Panc1 (cell line): ENCODE measurements at regions not wholly inside any gene's neighbourhood (a gene's known extent, or its start where the extent isn't known, plus 50 kb on each side); places are given as distances from the start of the nearest gene placed in this dataset.

ENCODE experiments used
- ATAC-seq: fragments of 200-7000 bp; cut with Tn5 transposase; 2 replicates; pipeline ENCODE4 v1.9.1; 2020; ENCODE audit warnings: mild to moderate bottlenecking, moderate library complexity
- BruUV-seq: library from RNA; stranded (reverse); fragments of 400-500 nt; replicated peaks from 2 replicates; lab custom pipeline; 2021; lab: Mats Ljungman, UMichigan
- CTCF ChIA-PET: fragments of 300-600 bp; sonication (Branson Sonifier 250); formaldehyde crosslinking; loops from one replicate; lab custom pipeline; 2022; ENCODE audit warnings: antibody characterized with exemption; lab: Charles Lee
- POLR2A ChIA-PET: fragments of 300-600 bp; sonication (Branson Sonifier 250); formaldehyde crosslinking; loops from one replicate; lab custom pipeline; 2022; ENCODE audit warnings: antibody characterized with exemption; lab: Charles Lee
- DNase-seq: peaks from one replicate; pipeline ENCODE4 v3.0.0-alpha.2; 2010; ENCODE audit warnings: low read depth, low spot score
- H3K27ac ChIP-seq: 2 replicates; pipeline ENCODE4 v1.5.1; 2011; ENCODE audit warnings: mild to moderate bottlenecking, low read length, inconsistent platforms
- H3K27me3 ChIP-seq: fragments of 200-500 bp; sonication (Bioruptor generic); 2 replicates; pipeline ENCODE4 v1.6.0; 2014; ENCODE audit warnings: low read length, inconsistent platforms; ENCODE audit not compliant: control insufficient read depth, insufficient read depth
- H3K36me3 ChIP-seq: fragments of 200-500 bp; sonication (Bioruptor generic); 2 replicates; pipeline ENCODE4 v1.5.1; 2014; ENCODE audit warnings: inconsistent platforms, mild to moderate bottlenecking, low read length, moderate library complexity; ENCODE audit not compliant: control insufficient read depth, insufficient read depth
- H3K4me1 ChIP-seq: 2 replicates; pipeline ENCODE4 v1.5.1; 2011; ENCODE audit warnings: inconsistent platforms, mild to moderate bottlenecking, low read length, moderate library complexity; ENCODE audit not compliant: control insufficient read depth, insufficient read depth
- H3K4me3 ChIP-seq, 2 experiments: 2 replicates each; pipeline ENCODE4 v1.5.1; 2011 to 2012; ENCODE audit warnings: low read depth in 2 of 2, low read length in 2 of 2, mild to moderate bottlenecking in 2 of 2, inconsistent platforms in 1 of 2, moderate library complexity in 1 of 2
- H3K9me3 ChIP-seq: fragments of 200-500 bp; sonication (Bioruptor generic); 2 replicates; pipeline ENCODE4 v1.5.1; 2014; ENCODE audit warnings: low read depth, mild to moderate bottlenecking, inconsistent platforms, low read length, moderate library complexity; ENCODE audit not compliant: control insufficient read depth, insufficient read depth
- POLR2AphosphoS5 ChIP-seq: IDR thresholded peaks from 2 replicates; pipeline ENCODE4 v1.6.1; 2012; ENCODE audit warnings: mild to moderate bottlenecking, low read depth, low read length, moderate library complexity
- SIN3A ChIP-seq: IDR thresholded peaks from 2 replicates; pipeline ENCODE4 v1.6.1; 2012; ENCODE audit warnings: low read depth, mild to moderate bottlenecking, low read length, moderate library complexity, borderline replicate concordance; ENCODE audit not compliant: insufficient read depth
- TCF7L2 ChIP-seq: IDR thresholded peaks from 2 replicates; pipeline ENCODE4 v1.6.1; 2011; ENCODE audit warnings: mild to moderate bottlenecking, low read depth, low read length, inconsistent platforms
- in situ Hi-C: cut with HindIII; loops from 2 replicates; pipeline ENCODE4 v1.10.0; 2016; ENCODE audit warnings: low sequenced_read_pairs, low pct_unique_long_range_greater_than_20kb
- intact Hi-C: fragments of 100-400 bp; cut with micrococcal nuclease; formaldehyde crosslinking; loops from one replicate; pipeline ENCODE4 v1.10.0; 2022; ENCODE audit not compliant: unreplicated experiment
- TF ChIP-seq, protein P1 (sequence below): fragments of 450-650 bp; IDR thresholded peaks from 2 replicates; pipeline ENCODE4 v1.5.1; 2017; ENCODE audit warnings: mild to moderate bottlenecking
- TF ChIP-seq, protein P2 (sequence below), 2 experiments: IDR thresholded peaks; 2 replicates each; pipeline ENCODE4 v1.6.1; 2011 to 2012; ENCODE audit warnings: low read depth in 2 of 2, control low read depth in 1 of 2, low read length in 1 of 2, mild to moderate bottlenecking in 1 of 2, moderate library complexity in 1 of 2; ENCODE audit not compliant: insufficient read depth in 1 of 2

DNA sequence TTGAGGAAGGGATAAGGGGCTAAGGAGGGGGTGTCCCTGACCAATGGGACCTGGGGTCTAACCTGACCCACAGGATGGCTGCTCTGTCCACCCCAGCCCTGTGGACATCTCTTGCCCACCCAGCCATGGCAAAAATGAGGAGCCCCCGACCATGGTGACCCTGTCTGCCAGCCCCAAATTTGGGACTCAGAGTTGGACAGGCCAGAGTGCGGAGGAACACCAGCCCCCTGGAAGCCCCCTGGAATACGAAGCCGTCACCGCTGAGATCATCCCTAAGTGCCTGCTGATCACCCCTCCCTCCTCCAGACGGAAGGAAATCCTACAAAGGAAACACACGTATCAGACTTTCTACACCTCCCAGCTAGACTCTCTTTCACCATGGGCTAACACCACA, 119.3 kb downstream of the SIK1 start:
- BruUV-seq: no TSS peak
- no peak for TF ChIP-seq POLR2AphosphoS5
- TF ChIP-seq, protein P1, sequence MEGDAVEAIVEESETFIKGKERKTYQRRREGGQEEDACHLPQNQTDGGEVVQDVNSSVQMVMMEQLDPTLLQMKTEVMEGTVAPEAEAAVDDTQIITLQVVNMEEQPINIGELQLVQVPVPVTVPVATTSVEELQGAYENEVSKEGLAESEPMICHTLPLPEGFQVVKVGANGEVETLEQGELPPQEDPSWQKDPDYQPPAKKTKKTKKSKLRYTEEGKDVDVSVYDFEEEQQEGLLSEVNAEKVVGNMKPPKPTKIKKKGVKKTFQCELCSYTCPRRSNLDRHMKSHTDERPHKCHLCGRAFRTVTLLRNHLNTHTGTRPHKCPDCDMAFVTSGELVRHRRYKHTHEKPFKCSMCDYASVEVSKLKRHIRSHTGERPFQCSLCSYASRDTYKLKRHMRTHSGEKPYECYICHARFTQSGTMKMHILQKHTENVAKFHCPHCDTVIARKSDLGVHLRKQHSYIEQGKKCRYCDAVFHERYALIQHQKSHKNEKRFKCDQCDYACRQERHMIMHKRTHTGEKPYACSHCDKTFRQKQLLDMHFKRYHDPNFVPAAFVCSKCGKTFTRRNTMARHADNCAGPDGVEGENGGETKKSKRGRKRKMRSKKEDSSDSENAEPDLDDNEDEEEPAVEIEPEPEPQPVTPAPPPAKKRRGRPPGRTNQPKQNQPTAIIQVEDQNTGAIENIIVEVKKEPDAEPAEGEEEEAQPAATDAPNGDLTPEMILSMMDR: no peak
- TF ChIP-seq, protein P2, sequence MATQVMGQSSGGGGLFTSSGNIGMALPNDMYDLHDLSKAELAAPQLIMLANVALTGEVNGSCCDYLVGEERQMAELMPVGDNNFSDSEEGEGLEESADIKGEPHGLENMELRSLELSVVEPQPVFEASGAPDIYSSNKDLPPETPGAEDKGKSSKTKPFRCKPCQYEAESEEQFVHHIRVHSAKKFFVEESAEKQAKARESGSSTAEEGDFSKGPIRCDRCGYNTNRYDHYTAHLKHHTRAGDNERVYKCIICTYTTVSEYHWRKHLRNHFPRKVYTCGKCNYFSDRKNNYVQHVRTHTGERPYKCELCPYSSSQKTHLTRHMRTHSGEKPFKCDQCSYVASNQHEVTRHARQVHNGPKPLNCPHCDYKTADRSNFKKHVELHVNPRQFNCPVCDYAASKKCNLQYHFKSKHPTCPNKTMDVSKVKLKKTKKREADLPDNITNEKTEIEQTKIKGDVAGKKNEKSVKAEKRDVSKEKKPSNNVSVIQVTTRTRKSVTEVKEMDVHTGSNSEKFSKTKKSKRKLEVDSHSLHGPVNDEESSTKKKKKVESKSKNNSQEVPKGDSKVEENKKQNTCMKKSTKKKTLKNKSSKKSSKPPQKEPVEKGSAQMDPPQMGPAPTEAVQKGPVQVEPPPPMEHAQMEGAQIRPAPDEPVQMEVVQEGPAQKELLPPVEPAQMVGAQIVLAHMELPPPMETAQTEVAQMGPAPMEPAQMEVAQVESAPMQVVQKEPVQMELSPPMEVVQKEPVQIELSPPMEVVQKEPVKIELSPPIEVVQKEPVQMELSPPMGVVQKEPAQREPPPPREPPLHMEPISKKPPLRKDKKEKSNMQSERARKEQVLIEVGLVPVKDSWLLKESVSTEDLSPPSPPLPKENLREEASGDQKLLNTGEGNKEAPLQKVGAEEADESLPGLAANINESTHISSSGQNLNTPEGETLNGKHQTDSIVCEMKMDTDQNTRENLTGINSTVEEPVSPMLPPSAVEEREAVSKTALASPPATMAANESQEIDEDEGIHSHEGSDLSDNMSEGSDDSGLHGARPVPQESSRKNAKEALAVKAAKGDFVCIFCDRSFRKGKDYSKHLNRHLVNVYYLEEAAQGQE (IDR thresholded peaks at IDR 0.05; ENCODE audit: insufficient read depth in 1 of 2, low read depth in 2 of 2, low read length in 1 of 2): no peak
- TF ChIP-seq TCF7L2: no peak
- TF ChIP-seq SIN3A: no peak
- intact Hi-C loops: no loop called here
- Histone ChIP-seq H3K4me1 (0 out of 2 replicates have a peak, but pooled peaks cover 2% of the 10 kb centered on the region), H3K27me3 (no peaks in the 10 kb centered on the region), H3K4me3 (no peak overlapping the region), H3K36me3 (no peaks in the 10 kb centered on the region), H3K9me3 (no peaks in the 10 kb centered on the region), H3K27ac (no peak overlapping the region)
- ChIA-PET CTCF (no interaction called here), POLR2A (no interaction called here)
- no peak for DNase-seq
- ATAC-seq: no peak
- in situ Hi-C loops: no loop called here

DNA sequence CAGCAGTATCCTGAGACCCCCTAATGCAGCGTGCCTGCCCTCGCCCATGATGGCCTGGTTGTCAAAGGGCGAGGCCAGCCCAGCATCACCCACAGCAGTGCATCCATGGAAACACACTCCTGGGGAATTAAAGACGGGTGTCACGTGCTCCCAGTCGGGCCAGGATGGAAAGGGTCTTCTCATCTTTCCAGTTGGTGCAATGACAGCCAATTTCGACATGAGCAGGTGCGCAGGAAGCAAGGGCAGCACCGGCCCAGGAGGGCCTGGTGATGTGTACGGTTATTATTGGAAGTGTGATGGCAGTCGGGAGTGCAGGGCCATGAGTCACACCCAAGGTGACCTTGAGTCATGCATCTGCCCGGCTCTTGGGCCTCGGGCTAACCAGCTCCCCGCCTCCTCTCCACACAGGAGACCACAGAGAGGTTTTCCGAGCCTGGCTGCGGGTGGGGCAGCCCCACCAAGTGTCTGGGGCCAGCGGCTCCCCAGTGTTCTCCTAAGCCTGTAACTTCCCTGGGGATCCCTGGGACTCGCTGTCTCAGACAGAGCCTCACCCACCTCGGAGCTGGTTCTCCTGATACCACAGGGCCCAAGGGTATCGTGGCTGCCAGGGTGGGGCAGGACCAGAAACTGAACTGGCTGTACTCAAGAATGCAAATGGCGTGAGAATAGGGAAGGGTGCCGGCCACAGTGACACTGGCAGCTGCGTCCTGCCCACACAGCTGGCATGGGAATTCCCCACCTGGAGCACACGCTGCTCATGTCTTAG, 119.8 kb downstream of the SIK1 start:
- Histone ChIP-seq H3K4me3 (no peak overlapping the region), H3K27ac (no peak overlapping the region), H3K4me1 (0 out of 2 replicates have a peak, but pooled peaks cover 2% of the 10 kb centered on the region), H3K27me3 (no peaks in the 10 kb centered on the region), H3K9me3 (no peaks in the 10 kb centered on the region), H3K36me3 (no peaks in the 10 kb centered on the region)
- ATAC-seq: peak; percentile 83
- TF ChIP-seq SIN3A (no peak), TCF7L2 (no peak), POLR2AphosphoS5 (no peak)
- TF ChIP-seq, protein P1: no peak
- TF ChIP-seq, protein P2 (IDR thresholded peaks at IDR 0.05; ENCODE audit: insufficient read depth in 1 of 2, low read depth in 2 of 2, low read length in 1 of 2): no peak
- POLR2A ChIA-PET: no interaction called here
- intact Hi-C loops: no loop called here
- BruUV-seq: no TSS peak
- in situ Hi-C loops: no loop called here
- DNase-seq: peak; percentile 55
- CTCF ChIA-PET: no interaction called here
